ENCODE measurements at regions not wholly inside any gene's neighbourhood (a gene's known extent, or its start where the extent isn't known, plus 50 kb on each side); places are given as distances from the start of the nearest gene placed in this dataset.

GRCh38 chr20:60662307-60662706, 589.8 kb upstream of the CDH4 start:
- no peak for DNase-seq (ENCODE audit: low read depth)

DNA sequence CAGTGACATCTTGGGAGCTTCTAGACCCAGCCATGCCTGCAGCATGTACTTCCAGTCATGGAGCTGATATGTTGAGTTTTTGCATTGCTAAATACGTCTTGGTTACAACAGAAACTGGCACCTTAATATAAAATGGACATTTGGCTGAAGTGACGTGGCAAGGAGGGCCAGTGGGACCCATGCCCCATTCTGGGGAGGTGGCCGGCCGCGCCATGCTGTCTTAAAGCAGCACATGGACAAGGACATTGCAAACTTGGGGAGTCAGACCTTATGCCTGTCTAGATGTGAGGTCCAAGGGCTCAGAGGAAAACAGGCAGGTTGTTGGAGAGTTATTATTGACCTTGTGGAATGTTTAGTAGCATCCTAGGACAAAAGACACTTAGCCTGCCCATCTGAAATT, 588.0 kb upstream of the CDH4 start:
- DNase-seq (ENCODE audit: low read depth) = no peak

DNA sequence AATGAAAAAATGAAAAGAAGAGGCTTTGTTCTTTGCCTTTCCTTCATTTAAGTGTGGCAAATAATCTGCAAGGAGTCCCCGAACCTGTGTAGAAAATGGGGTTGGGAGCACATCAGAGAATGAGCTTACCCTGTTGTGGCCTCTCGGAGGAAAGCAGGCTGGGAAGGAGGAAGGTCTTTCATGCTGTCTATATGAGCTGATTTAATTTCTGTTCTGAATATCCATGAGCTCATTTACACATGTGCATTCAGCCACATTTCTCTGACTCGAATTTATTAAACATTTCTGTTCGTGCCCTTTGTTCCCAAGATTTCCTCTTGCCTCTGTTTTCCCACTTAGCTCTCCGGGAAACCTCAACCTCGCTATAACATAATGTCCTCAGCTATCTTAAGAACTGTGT, 584.4 kb upstream of the CDH4 start:
- no peak for DNase-seq (ENCODE audit: low read depth)

GRCh38 chr20:60669211-60669610, 582.9 kb upstream of the CDH4 start:
- no peak for DNase-seq (ENCODE audit: low read depth)

GRCh38 chr20:60676011-60676410, 576.0 kb upstream of the CDH4 start:
- DNase-seq (ENCODE audit: low read depth) = no peak

GRCh38 chr20:60677819-60678218, 574.2 kb upstream of the CDH4 start:
- DNase-seq (ENCODE audit: low read depth) = no peak

GRCh38 chr20:60680554-60680953, 571.5 kb upstream of the CDH4 start:
- DNase-seq (ENCODE audit: low read depth) = no peak

GRCh38 chr20:60687213-60687612, 564.8 kb upstream of the CDH4 start:
- DNase-seq (ENCODE audit: low read depth) = no peak

DNA sequence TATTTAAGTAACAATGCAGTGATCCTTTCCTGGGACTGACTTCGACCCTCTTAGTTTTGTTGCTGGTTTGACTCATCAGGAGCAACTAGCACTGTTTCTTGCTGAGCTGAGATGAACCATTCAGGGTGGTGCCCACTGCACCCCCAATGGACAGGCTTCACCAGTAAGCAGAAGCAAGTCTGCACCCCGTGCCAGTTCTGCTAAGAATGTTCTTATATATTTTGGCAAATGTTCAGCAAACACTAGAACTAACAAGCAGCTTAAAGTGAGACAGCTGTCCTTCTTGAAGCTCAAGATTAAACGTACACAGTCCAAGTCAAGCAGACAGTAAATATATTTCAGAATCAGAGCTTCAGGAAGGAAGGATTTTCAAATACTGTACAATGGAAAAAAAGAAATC, 561.3 kb upstream of the CDH4 start:
- no peak for DNase-seq (ENCODE audit: low read depth)

GRCh38 chr20:60691966-60692615, 560.0 kb upstream of the CDH4 start:
- DNase-seq (ENCODE audit: low read depth) = no peak

DNA sequence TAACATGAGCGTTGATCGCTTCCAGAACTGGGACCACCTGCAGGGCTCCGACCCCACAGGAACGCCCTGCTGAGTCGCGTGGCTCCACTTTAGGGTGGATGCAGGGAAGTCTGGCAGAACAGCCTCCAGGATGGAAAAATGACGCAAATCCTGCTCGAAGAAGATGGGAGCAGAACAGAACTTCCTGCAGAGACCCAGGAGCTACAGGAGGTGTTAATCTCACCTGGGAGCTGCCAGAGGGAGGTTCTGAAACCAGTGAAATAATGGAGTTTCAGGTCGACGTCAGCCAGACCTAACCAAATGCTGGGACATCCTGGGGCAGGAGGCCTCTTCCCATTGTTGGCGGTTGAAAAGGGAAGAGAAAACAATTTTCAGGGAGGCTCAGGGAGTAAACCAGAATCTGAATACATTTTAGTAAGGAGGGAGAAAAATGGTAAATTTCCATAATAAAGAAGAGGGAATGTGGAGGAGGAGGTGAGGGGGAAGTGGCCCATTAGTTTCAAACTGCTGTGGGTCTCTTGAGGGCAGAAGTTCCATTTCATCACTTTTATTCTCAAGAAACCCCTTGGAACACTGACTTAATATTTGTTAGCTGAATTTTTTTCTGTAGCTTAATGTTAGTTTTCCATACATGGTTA, 558.4 kb upstream of the CDH4 start:
- DNase-seq (ENCODE audit: low read depth) = no peak

GRCh38 chr20:60694763-60695162, 557.3 kb upstream of the CDH4 start:
- peak; percentile 66 for DNase-seq (ENCODE audit: low read depth)

DNA sequence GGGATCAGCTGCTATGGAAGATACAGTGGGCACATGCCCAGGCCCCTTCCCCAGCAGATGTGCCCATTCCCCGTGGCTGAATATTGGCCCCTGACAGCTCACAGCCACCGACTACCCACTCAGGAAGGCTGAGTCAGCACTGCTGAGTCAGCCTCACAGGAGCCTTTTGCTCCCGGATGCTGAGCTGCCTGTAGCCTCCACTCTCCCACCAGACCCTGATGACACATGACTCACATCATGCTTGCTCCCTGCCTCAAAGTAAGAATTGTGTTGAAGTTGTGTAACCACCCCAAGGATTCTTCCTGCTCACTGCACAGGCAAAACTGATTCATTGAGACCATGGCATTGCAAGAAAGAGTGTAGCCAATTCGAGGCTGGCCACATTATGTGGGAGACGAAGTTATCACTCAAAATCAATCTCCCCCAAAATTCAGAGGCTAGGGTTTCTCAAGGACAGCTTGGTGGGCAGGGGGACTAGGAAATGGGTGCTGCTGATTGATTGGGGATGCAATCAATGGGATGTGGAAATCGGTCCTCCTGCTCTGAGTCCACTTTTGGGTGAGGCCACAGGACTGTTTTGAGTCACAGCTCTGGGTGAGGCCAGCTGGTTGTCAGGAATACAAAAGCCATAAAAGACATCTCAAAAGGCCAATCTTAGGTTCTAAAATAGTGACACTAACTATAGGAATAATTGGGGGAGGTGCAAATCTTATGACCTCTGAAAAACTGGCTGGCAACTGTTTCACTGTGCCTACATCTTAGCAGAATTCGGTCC, 556.6 kb upstream of the CDH4 start:
- DNase-seq (ENCODE audit: low read depth) = peak; percentile 97

DNA sequence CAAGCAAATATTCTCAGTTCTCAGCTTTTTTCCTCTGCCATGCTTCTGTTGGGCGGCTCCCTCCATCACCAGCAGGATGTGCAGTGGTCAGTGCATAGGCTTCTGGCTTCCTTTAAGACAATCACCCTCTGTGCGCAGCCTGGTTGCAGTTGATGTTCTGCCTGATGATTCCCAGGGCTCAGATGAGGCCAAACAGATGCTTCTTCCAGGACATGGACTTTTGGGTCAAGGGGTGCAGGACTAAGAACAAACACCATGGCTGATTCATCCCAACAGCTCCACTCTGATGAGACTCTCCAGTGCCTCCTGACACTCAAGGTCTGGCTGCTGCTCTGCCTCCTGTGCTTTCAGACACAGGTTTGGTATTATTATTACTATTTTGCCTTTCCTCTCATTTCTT, 554.8 kb upstream of the CDH4 start:
- DNase-seq (ENCODE audit: low read depth) = no peak

- no peak for DNase-seq (ENCODE audit: low read depth)
Measured at GRCh38 chr20:60700728-60701127, 551.3 kb upstream of the CDH4 start.

DNA sequence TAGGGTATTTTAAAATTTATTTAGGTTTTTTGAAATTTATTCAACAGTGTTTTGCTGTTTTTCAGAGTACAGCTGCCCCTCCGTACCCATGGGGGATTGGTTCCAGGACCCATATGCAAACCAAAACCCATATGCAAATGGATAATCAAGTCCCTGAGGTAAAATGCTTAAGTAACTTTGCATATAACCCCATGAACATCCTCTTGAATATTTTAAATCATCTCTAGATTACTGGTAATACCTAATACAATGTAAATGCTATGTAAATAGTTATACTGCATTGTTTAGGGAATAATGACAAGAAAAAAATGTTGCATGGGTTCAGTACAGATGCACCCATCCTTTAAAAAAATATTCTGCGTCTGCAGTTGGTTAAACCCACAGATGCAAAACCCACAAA, 547.9 kb upstream of the CDH4 start:
- DNase-seq (ENCODE audit: low read depth) = no peak

DNA sequence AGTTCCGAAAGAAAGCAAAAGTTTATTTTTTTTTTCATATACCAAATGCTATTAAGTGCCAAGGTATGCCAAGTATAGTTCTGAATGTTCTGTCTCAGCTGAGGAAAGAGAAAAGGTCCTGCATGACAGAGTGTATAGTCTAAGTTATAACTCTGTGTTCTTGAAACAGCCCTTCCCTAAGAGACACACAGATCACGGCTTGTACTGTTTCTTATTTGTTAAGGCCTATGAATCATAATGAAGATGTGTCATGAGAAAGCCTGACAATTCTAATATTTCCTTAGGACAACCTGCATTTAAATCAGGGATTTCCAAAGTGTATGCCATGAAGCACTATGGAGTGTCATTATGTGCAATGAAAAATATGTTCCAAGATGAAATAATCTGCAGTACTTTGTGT, 538.7 kb upstream of the CDH4 start:
- no peak for DNase-seq (ENCODE audit: low read depth)

DNA sequence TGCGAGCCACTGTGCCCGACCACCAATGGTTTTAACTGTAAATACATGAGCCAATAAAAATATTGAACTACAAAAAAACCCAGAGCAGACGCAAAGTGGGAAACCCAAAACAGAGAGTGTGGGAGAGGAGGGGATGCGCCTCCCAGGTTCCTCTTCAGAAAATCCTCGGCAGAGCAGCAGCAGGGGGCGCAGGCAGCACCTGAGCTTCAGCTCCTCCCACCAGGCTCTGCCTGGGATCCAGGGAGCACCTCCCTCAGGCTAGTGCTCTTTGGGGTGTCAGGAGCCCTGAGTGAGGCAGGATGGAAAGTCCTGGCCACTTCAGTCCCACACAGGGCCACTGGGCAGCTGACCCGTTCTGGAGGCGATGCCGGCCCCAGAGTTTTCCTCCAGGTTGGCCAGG, 536.9 kb upstream of the CDH4 start:
- DNase-seq (ENCODE audit: low read depth) = no peak

DNA sequence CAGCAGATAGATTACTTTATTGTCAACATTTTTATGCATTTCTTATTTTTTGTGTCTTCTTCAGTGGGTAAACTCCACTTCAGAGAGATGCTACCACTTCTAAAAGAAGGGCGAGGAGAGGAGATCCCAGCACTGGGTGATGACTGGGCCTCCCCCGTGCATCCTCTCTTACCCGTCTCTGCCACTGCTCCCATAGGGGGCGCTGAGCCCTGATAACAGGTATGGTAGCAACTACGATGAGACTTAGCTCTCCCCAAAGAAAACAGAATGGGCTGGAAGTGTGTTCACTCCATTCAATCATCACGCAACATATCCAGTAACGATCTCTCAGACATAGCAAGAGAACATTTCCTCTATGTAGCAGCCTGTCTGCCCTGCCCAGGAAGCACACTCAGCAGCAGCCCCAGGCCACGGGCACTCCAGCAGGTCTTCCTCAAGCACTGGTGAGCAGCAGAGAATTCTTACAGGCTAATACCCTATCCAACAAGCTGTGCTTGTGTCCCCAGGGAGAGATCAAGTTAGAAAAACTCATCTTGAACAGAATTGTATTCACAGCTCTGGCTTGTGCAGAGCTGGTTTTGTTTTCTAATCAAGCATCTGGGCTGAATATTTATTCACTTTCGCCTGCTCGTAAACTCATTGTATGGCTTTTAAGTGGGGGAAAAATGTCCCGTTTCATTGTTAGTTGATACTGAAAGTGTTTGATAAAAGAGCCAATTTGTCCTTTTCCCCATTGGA, 533.1 kb upstream of the CDH4 start:
- DNase-seq (ENCODE audit: low read depth) = peak; percentile 8

GRCh38 chr20:60725311-60725906, 526.7 kb upstream of the CDH4 start:
- DNase-seq (ENCODE audit: low read depth) = no peak

DNA sequence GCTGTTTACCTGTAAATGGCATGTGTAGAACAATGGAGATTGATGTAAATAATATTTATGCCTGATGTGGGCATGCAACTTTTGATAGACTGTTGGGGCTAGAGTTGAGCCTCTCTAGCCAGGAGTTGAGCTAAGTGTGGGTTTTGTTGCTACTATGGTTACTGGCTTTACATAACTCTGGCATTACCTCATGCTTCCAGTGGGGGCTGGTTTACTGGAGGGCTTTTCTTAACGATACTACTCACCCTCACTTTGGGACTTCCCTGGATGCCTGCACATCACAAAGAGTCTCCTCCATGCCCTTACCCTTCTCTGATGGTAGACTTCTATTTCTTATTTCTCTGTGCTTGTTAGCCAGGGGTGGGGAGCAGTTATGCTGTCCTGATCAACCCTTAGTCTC, 524.6 kb upstream of the CDH4 start:
- peak; percentile 39 for DNase-seq (ENCODE audit: low read depth)

GRCh38 chr20:60728705-60729104, 523.4 kb upstream of the CDH4 start:
- no peak for DNase-seq (ENCODE audit: low read depth)
